T-cell (primary cell): ENCODE measurements at regions not wholly inside any gene's neighbourhood (a gene's known extent, or its start where the extent isn't known, plus 50 kb on each side); places are given as distances from the start of the nearest gene placed in this dataset.

Source experiments
- ATAC-seq, 4 experiments: fragments of 200-7000 bp in 3 of 4; fragments of 150-1000 bp in 1 of 4; cut with Tn5 transposase; replicated peaks in 1 of 4; 1 replicate in 3 of 4; 2 replicates in 1 of 4; pipeline ENCODE4 v1.10.0; 2021; ENCODE audit warnings: moderate library complexity in 3 of 4, mild to moderate bottlenecking in 2 of 4, moderate number of reproducible peaks in 1 of 4
- CTCF ChIA-PET, 2 donors: fragments of 300-600 bp; sonication (Branson Sonifier 250); formaldehyde crosslinking; loops; one replicate each; lab custom pipeline; 2022; ENCODE audit warnings: antibody characterized with exemption in 2 of 2; lab: Charles Lee
- POLR2A ChIA-PET, 2 donors: fragments of 300-600 bp; sonication (Branson Sonifier 250); formaldehyde crosslinking; loops; one replicate each; lab custom pipeline; 2022; ENCODE audit warnings: antibody characterized with exemption in 2 of 2; lab: Charles Lee
- DNase-seq, 35 experiments: peaks; one replicate each; pipeline versions ENCODE4 v3.0.0 to v3.0.0-alpha.2; 2013 to 2023
- H3K27ac ChIP-seq: one replicate; pipeline ENCODE4 v1.5.1; 2013; ENCODE audit warnings: low read length
- H3K27me3 ChIP-seq, 2 experiments: replicated peaks in 1 of 2; 1 replicate in 1 of 2; 2 replicates in 1 of 2; pipeline versions ENCODE4 v1.6.1 to v1.7.0; 2013; ENCODE audit warnings: low read length in 1 of 2, mixed read lengths in 1 of 2; ENCODE audit not compliant: control insufficient read depth in 2 of 2, insufficient read depth in 2 of 2; ENCODE audit errors: extremely low read depth in 1 of 2
- H3K36me3 ChIP-seq, 2 donors: 1 replicate in 1 of 2; 2 replicates in 1 of 2; pipeline versions ENCODE4 v1.6.1 to v1.7.0; 2013; ENCODE audit warnings: low read length in 1 of 2; ENCODE audit not compliant: control insufficient read depth in 2 of 2, insufficient read depth in 1 of 2; ENCODE audit errors: extremely low read depth in 1 of 2
- H3K4me1 ChIP-seq, 2 experiments: 1 replicate in 1 of 2; 2 replicates in 1 of 2; pipeline versions ENCODE4 v1.6.1 to v1.7.0; 2013; ENCODE audit warnings: low read length in 2 of 2, mixed read lengths in 1 of 2; ENCODE audit not compliant: insufficient read depth in 2 of 2, control insufficient read depth in 1 of 2; ENCODE audit errors: extremely low read depth in 1 of 2
- H3K4me3 ChIP-seq, 2 donors: 1 replicate in 1 of 2; 2 replicates in 1 of 2; pipeline versions ENCODE4 v1.5.1 to v1.7.0; 2013; ENCODE audit warnings: mild to moderate bottlenecking in 2 of 2, low read length in 1 of 2, moderate library complexity in 1 of 2; ENCODE audit not compliant: control insufficient read depth in 1 of 2; ENCODE audit errors: extremely low read depth in 1 of 2
- H3K9me3 ChIP-seq: 2 replicates; pipeline ENCODE4 v1.7.0; 2013
- H3K27ac Mint-ChIP-seq, 2 donors: one replicate each; pipeline ENCODE4 v1.8.0; 2020 to 2021; ENCODE audit warnings: mild to moderate bottlenecking in 2 of 2, mixed read lengths in 2 of 2
- H3K27me3 Mint-ChIP-seq, 2 donors: one replicate each; pipeline ENCODE4 v1.8.0; 2021 to 2022; ENCODE audit warnings: mixed read lengths in 2 of 2
- H3K36me3 Mint-ChIP-seq: one replicate; pipeline ENCODE4 v1.8.0; 2021; ENCODE audit warnings: mixed read lengths
- H3K4me1 Mint-ChIP-seq, 3 donors: one replicate each; pipeline ENCODE4 v1.8.0; 2020 to 2022; ENCODE audit warnings: mixed read lengths in 3 of 3, mild to moderate bottlenecking in 1 of 3
- H3K4me3 Mint-ChIP-seq, 3 donors: one replicate each; pipeline ENCODE4 v1.8.0; 2020 to 2022; ENCODE audit warnings: mild to moderate bottlenecking in 3 of 3, mixed read lengths in 3 of 3, moderate library complexity in 3 of 3
- H3K9me3 Mint-ChIP-seq, 3 donors: one replicate each; pipeline ENCODE4 v1.8.0; 2020 to 2022; ENCODE audit warnings: mixed read lengths in 3 of 3
- WGBS: methylation state at CpG from one replicate; pipeline ENCODE4 v1.1.5; 2013; ENCODE audit warnings: missing lambda C conversion rate; ENCODE audit not compliant: insufficient coverage; 5-methylcytosine and 5-hydroxymethylcytosine counted together

DNA sequence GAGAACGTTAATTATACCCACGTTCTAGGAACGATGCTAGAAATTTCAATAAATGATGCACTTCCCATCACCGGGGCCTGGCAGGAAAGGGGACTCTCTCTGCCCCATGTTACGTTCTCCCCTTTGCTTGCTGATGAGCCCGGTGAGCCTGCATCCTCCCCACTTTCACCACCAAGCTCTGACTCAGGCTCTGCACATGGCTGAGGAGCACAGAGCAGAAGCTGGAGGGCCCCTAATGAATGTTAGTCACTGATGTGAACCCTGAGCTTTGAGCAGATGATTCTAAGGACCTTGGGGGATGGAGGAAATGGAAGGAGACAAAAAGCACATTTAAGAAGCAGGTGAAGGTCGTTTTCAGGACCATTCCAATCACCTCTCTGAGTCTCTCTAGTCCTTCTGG lies 468.2 kb upstream of the ARID1B start:
- ATAC-seq (no peak), DNase-seq (no peak)
- ChIA-PET CTCF (no interaction called here), POLR2A (interaction anchor here in 1 of 2 donors (0.6 kb wide), 1 partner anchor 36 kb away, joined by 3 read pairs; no protein-coding TSS in a partner anchor)
- Histone ChIP-seq H3K4me1 (no peaks in the 10 kb centered on the region), H3K36me3 (no peaks in the 10 kb centered on the region), H3K9me3 (no peaks in the 10 kb centered on the region), H3K4me3 (no peak overlapping the region), H3K27ac (no peak overlapping the region), H3K27me3 (no peaks in the 10 kb centered on the region)
- WGBS, result 84% methylated on average over 5 of the region's 7 CpGs
- Mint-ChIP-seq H3K27me3 (no peaks in the 10 kb centered on the region), H3K27ac (no peak overlapping the region), H3K4me1 (no peaks in the 10 kb centered on the region), H3K9me3 (no peaks in the 10 kb centered on the region), H3K4me3 (no peak overlapping the region), H3K36me3 (no peaks in the 10 kb centered on the region)

DNA sequence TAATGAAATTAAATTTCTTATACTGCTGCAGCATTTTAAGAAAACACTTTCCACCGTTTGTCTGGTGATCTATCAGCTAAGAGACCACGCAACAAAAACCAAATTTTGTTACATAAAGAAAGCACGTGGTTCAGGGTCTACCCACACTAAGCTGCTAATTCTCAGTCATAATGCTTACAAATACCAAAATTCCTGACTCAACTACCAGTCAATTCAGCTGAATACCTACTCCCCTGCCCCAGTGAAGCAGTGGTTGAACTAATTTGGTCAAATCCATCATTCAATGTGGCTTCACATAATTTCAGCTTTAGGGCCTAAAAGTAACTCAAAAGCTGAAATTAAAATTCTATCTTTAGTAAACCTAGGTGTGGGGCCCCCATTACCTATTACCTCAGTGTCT lies 468.6 kb upstream of the ARID1B start:
- no peaks in the 10 kb centered on the region for H3K4me1 ChIP-seq
- H3K9me3 ChIP-seq, result no peaks in the 10 kb centered on the region
- no peaks in the 10 kb centered on the region for H3K27me3 ChIP-seq
- H3K27ac Mint-ChIP-seq, result no peak overlapping the region
- ChIA-PET POLR2A (interaction anchor here in 1 of 2 donors (0.6 kb wide), 1 partner anchor 36 kb away, joined by 3 read pairs; no protein-coding TSS in a partner anchor), CTCF (no interaction called here)
- no peaks in the 10 kb centered on the region for H3K36me3 ChIP-seq
- H3K27me3 Mint-ChIP-seq, result no peaks in the 10 kb centered on the region
- H3K4me3 Mint-ChIP-seq, result no peak overlapping the region
- H3K4me3 ChIP-seq, result no peak overlapping the region
- WGBS, result 64% methylated on average over 2 of the region's 3 CpGs
- DNase-seq, result no peak
- no peaks in the 10 kb centered on the region for H3K9me3 Mint-ChIP-seq
- H3K27ac ChIP-seq, result no peak overlapping the region
- H3K36me3 Mint-ChIP-seq, result no peaks in the 10 kb centered on the region
- no peaks in the 10 kb centered on the region for H3K4me1 Mint-ChIP-seq
- no peak for ATAC-seq

DNA sequence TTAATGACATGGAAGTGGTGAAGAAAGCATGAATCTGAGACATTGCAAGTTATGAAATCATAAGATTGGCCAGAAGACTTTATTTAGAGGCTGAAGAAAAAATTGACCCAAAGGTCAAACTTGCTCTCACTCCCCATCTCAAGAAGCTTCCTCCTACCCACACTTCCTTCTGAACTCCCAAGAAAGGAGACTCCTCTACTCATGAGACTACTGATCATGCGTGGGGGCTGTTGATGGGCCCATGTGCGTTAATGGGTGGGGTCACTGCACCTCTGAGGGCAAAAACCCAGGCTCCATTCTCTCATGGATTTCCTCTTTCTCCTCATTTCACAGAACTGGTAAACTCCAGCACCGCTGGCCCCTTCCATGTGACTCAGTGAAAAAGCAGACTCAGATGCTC lies 470.6 kb upstream of the ARID1B start:
- DNase-seq (no peak), ATAC-seq (no peak)
- Mint-ChIP-seq H3K4me1 (no peaks in the 10 kb centered on the region), H3K9me3 (peaks cover 0 to 3% (median 0%) of the 10 kb centered on the region in 3 donors), H3K4me3 (no peak overlapping the region), H3K36me3 (peaks cover 3% of the 10 kb centered on the region), H3K27me3 (no peaks in the 10 kb centered on the region), H3K27ac (no peak overlapping the region)
- CTCF ChIA-PET, result no interaction called here
- no peak overlapping the region for H3K4me3 ChIP-seq
- H3K9me3 ChIP-seq, result no peaks in the 10 kb centered on the region
- no peak overlapping the region for H3K27ac ChIP-seq
- H3K4me1 ChIP-seq, result no peaks in the 10 kb centered on the region
- POLR2A ChIA-PET, result no interaction called here
- H3K27me3 ChIP-seq, result no peaks in the 10 kb centered on the region
- H3K36me3 ChIP-seq, result no peaks in the 10 kb centered on the region
- 100% methylated on average over 1 of the region's 3 CpGs for WGBS

GRCh38 chr6:156283091-156283490 lies 494.1 kb upstream of the ARID1B start:
- no peaks in the 10 kb centered on the region for H3K9me3 ChIP-seq
- ChIA-PET POLR2A (no interaction called here), CTCF (no interaction called here)
- H3K36me3 ChIP-seq, result no peaks in the 10 kb centered on the region
- H3K4me3 ChIP-seq, result no peak overlapping the region
- H3K27ac ChIP-seq, result no peak overlapping the region
- peaks cover 0 to 5% (median 0%) of the 10 kb centered on the region in 3 donors for H3K4me1 Mint-ChIP-seq
- no peaks in the 10 kb centered on the region for H3K27me3 ChIP-seq
- H3K27ac Mint-ChIP-seq, result no peak overlapping the region
- WGBS, result no CpG with 5 or more reads among the region's 1 CpG
- peaks cover under 1 to 3% of the 10 kb centered on the region in 2 donors for H3K27me3 Mint-ChIP-seq
- no peak for ATAC-seq
- H3K4me3 Mint-ChIP-seq, result no peak overlapping the region
- no peak for DNase-seq
- peaks cover 12% of the 10 kb centered on the region for H3K36me3 Mint-ChIP-seq
- H3K9me3 Mint-ChIP-seq, result peaks cover 0 to under 1% (median 0%) of the 10 kb centered on the region in 3 donors
- H3K4me1 ChIP-seq, result no peaks in the 10 kb centered on the region

DNA sequence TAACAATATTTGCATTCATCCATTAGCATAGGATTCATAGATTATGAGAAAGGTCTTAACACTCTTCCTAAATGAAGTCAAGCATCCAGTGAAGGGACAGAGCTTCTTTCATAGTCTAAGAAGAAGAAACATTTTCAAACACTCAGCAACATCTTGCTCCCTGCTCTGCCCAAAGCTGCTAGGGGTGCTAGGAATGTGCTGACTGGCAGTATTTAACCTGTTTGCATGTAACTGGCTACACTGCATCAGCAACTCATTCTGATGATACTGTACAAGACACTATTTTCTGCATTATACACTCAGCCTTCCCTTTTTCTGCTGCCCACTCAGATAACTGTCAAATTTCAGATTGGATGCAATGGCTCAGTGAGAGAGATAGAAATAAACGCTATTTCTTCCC lies 495.1 kb upstream of the ARID1B start:
- WGBS, result no CpG with 5 or more reads among the region's 1 CpG
- Mint-ChIP-seq H3K27me3 (peaks cover 3% of the 10 kb centered on the region in 2 donors), H3K9me3 (peaks cover 0 to 4% (median 4%) of the 10 kb centered on the region in 3 donors), H3K27ac (no peak overlapping the region), H3K4me1 (peaks cover 0 to 5% (median 0%) of the 10 kb centered on the region in 3 donors), H3K4me3 (no peak overlapping the region), H3K36me3 (peaks cover 19% of the 10 kb centered on the region)
- DNase-seq, result no peak
- Histone ChIP-seq H3K4me3 (no peak overlapping the region), H3K36me3 (no peaks in the 10 kb centered on the region), H3K9me3 (no peaks in the 10 kb centered on the region), H3K27me3 (no peaks in the 10 kb centered on the region), H3K27ac (no peak overlapping the region), H3K4me1 (no peaks in the 10 kb centered on the region)
- CTCF ChIA-PET, result no interaction called here
- no peak for ATAC-seq
- POLR2A ChIA-PET, result no interaction called here

DNA sequence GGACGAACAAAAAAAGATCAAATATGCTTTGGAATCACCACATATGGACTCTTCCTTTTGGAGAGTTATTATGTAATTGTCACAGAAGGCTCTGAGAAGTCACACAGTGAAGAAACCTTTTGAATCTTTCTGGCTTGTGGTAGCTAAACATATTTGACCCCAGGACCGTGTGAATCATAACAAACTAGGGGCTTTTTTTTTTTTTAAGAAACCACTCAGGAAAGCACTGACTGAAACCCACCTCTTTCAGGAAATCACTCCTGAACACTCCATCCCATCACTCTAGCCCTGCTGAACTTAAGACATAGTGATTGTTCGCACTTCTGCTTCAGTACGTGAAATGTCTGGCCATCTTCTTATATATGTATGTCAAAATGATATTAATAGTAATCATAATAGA lies 495.9 kb upstream of the ARID1B start:
- Histone ChIP-seq H3K4me3 (no peak overlapping the region), H3K36me3 (no peaks in the 10 kb centered on the region), H3K9me3 (no peaks in the 10 kb centered on the region), H3K27me3 (no peaks in the 10 kb centered on the region), H3K27ac (no peak overlapping the region), H3K4me1 (no peaks in the 10 kb centered on the region)
- H3K4me3 Mint-ChIP-seq, result peak overlapping the region in 1 of 3 donors; percentile 55
- peaks cover 20% of the 10 kb centered on the region for H3K36me3 Mint-ChIP-seq
- CTCF ChIA-PET, result interaction anchor here in 1 of 2 donors (0.7 kb wide), 1 partner anchor 1782 kb away, joined by 3 read pairs; no protein-coding TSS in a partner anchor
- peak overlapping the region in 1 of 2 donors; percentile 41 for H3K27ac Mint-ChIP-seq
- POLR2A ChIA-PET, result no interaction called here
- WGBS, result no CpG with 5 or more reads among the region's 4 CpGs
- no peak for DNase-seq
- ATAC-seq, result no peak
- H3K27me3 Mint-ChIP-seq, result peaks cover 3% of the 10 kb centered on the region in 2 donors
- H3K9me3 Mint-ChIP-seq, result peaks cover 0 to 4% (median 4%) of the 10 kb centered on the region in 3 donors
- peaks cover 0 to 5% (median 0%) of the 10 kb centered on the region in 3 donors for H3K4me1 Mint-ChIP-seq

- Mint-ChIP-seq H3K27me3 (peaks cover 3 to 8% of the 10 kb centered on the region in 2 donors), H3K4me1 (peaks cover 0 to 5% (median 0%) of the 10 kb centered on the region in 3 donors), H3K9me3 (peaks cover 0 to 4% (median 4%) of the 10 kb centered on the region in 3 donors), H3K36me3 (peaks cover 20% of the 10 kb centered on the region), H3K27ac (no peak overlapping the region), H3K4me3 (no peak overlapping the region)
- ChIA-PET CTCF (no interaction called here), POLR2A (no interaction called here)
- Histone ChIP-seq H3K27ac (no peak overlapping the region), H3K4me3 (no peak overlapping the region), H3K36me3 (no peaks in the 10 kb centered on the region), H3K4me1 (no peaks in the 10 kb centered on the region), H3K9me3 (no peaks in the 10 kb centered on the region), H3K27me3 (no peaks in the 10 kb centered on the region)
- DNase-seq (peak in 2 of 35 experiments; percentile 6 to 48), ATAC-seq (no peak)
- WGBS, result 63% methylated on average over 3 of the region's 4 CpGs
These were observed 497.1 kb upstream of the ARID1B start for GRCh38 chr6:156280065-156280464.
